ENCODE measurements at regions not wholly inside any gene's neighbourhood (a gene's known extent, or its start where the extent isn't known, plus 50 kb on each side); places are given as distances from the start of the nearest gene placed in this dataset.
"Not testable (repeated sequence)": the region's sequence is repeated elsewhere in the genome, so short reads cannot be mapped to it uniquely, and the experiment has no call there.

GRCh38 chr2:53500181-53500580, 267.4 kb upstream of the CHAC2 start:
- TF ChIP-seq CTCF (conservative IDR thresholded peaks at IDR 0.05; ENCODE audit: control insufficient read depth, insufficient read depth, low read depth, low read length): no peak
- no peak overlapping the region for H3K4me3 ChIP-seq (ENCODE audit: control insufficient read depth, low read depth, low read length)
- no peak for DNase-seq (ENCODE audit: low read depth)

GRCh38 chr2:53498210-53498609, 269.4 kb upstream of the CHAC2 start:
- no peak for TF ChIP-seq CTCF (conservative IDR thresholded peaks at IDR 0.05; ENCODE audit: control insufficient read depth, insufficient read depth, low read depth, low read length)
- DNase-seq (ENCODE audit: low read depth): peak; percentile 40
- no peak overlapping the region for H3K4me3 ChIP-seq (ENCODE audit: control insufficient read depth, low read depth, low read length)

DNA sequence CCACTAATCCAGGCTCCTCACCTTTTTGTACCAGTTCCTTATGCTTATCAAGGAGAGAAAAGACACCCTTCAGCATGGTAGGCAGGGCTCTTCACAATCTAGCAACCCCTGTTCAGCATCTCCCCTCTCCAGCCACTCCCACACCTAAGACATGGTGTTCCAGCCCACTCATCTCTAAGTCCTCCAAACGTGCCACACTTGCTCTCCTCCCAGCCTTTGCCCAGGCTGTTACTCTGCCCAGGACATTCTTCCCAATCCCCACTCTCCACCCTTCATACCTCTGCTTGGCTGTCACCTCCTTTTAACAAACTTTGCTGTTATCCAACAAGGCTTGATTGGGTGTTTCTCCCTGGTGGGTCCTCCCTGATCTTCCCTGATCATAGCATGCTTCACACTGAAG, 270.6 kb upstream of the CHAC2 start:
- TF ChIP-seq CTCF (conservative IDR thresholded peaks at IDR 0.05; ENCODE audit: control insufficient read depth, insufficient read depth, low read depth, low read length): no peak
- DNase-seq (ENCODE audit: low read depth): no peak
- no peak overlapping the region for H3K4me3 ChIP-seq (ENCODE audit: control insufficient read depth, low read depth, low read length)

- no peak overlapping the region for H3K4me3 ChIP-seq (ENCODE audit: control insufficient read depth, low read depth, low read length)
- no peak for DNase-seq (ENCODE audit: low read depth)
- no peak for TF ChIP-seq CTCF (conservative IDR thresholded peaks at IDR 0.05; ENCODE audit: control insufficient read depth, insufficient read depth, low read depth, low read length)
Observed at GRCh38 chr2:53493210-53493609, 274.4 kb upstream of the CHAC2 start.

DNA sequence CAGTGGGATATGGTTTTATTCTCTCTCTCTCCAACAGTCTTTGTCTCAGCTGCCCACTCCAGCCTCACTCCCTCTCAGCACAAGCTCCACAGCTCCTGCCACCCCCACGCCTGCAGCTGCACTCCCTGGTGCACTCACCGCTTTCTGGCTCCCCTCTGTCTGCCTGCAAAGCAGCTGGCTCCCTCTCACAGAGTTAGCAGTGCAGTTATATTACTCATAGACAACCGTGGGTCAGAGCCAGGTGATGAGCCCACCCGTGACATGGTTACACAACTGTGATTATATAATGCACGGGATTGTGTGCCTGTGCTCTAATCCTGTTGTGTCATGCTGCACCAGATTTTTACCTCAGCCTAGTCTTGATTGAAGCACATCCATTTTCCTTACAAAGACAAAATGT, 276.9 kb upstream of the CHAC2 start:
- no peak overlapping the region for H3K4me3 ChIP-seq (ENCODE audit: control insufficient read depth, low read depth, low read length)
- peak; percentile 61 for DNase-seq (ENCODE audit: low read depth)
- no peak for TF ChIP-seq CTCF (conservative IDR thresholded peaks at IDR 0.05; ENCODE audit: control insufficient read depth, insufficient read depth, low read depth, low read length)

DNA sequence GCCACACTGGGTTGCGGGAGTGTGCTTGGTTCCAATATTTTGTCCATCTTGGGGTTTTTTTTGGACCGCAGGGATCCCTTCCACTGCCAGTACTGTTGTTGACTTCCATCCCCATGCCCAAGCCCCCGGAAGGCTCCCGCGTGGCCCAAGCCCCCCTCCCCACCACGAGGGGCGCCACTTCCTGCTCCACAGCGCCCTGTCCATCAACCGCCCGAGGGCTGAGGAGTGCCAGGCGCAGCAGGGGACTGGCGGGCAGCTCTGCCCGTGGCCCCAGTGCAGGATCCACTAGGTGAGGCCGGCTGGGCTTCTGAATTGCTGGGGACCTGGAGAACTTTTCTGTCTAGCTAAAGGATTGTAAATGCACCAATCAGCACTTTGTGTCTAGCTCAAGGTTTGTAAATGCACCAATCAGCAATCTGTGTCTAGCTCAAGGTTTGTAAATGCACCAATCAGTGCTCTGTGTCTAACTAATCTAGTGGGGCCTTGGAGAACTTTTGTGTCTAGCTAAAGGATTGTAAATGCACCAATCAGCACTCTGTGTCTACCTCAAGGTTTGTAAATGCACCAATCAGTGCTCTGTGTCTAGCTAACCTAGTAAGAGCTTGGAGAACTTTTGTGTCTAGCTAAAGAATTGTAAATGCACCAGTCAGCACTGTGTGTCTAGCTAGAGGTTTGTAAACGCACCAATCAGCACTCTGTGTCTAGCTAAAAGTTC, 281.3 kb upstream of the CHAC2 start:
- not testable (repeated sequence) for H3K4me3 ChIP-seq (ENCODE audit: control insufficient read depth, low read depth, low read length); DNase-seq (ENCODE audit: low read depth)

DNA sequence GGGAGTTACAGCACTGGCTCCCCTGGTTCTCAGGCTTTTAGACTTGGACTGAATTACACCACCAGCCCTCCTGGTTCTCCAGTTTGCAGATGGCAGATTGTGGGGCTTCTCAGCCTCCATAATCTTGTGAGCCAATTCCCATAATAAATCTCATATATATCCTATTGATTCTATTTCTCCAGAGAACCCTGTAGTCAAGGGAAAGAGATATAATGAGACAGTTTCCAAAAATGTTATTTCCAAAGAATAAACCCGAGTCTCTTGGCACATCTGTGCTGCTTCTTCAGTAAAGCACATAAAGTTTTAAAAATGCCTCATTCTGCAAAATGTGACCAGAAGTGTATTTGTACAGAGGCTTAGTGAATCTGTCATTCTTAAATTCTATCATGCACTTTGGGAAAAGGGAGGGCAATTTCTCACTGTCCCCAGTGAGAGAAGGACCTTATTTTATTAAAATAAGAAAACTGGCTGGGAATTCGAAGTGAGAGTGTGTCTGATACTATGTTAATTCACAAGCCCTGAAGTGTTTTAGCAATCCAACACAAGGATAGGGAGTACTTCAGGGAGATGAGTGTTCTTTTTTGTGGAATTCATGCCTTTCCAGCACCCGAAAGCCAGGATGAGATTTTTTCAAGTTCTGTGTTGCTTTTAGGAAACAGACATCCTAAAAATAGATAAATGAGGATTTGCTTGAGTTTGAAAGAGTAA, 282.4 kb upstream of the CHAC2 start:
- no peak for DNase-seq (ENCODE audit: low read depth)
- TF ChIP-seq CTCF (conservative IDR thresholded peaks at IDR 0.05; ENCODE audit: control insufficient read depth, insufficient read depth, low read depth, low read length): no peak
- H3K4me3 ChIP-seq (ENCODE audit: control insufficient read depth, low read depth, low read length): no peak overlapping the region
